IMR-90 (cell line): ENCODE measurements at regions not wholly inside any gene's neighbourhood (a gene's known extent, or its start where the extent isn't known, plus 50 kb on each side); places are given as distances from the start of the nearest gene placed in this dataset.

Experiments
- ATAC-seq: fragments of 200-7000 bp; cut with Tn5 transposase; 2 replicates; pipeline ENCODE4 v1.9.1; 2020; ENCODE audit warnings: low read depth, mild to moderate bottlenecking, moderate library complexity
- BruUV-seq: library from RNA; stranded (reverse); fragments of 400-500 nt; replicated peaks from 2 replicates; lab custom pipeline; 2021; lab: Mats Ljungman, UMichigan
- CTCF ChIA-PET: fragments of 300-600 bp; formaldehyde crosslinking; extraction: SDS; loops from one replicate; lab custom pipeline; 2021; ENCODE audit warnings: antibody characterized with exemption; lab: Yijun Ruan, JAX
- POLR2A ChIA-PET: fragments of 300-600 bp; sonication (Branson Sonifier 250); formaldehyde crosslinking; loops from one replicate; lab custom pipeline; 2022; ENCODE audit warnings: antibody characterized with exemption; ENCODE audit not compliant: unreplicated experiment; lab: Charles Lee
- DNase-seq: peaks from one replicate; pipeline ENCODE4 v3.0.0; 2013
- H2AFZ ChIP-seq: replicated peaks from 2 replicates; pipeline ENCODE3; 2013; ENCODE audit warnings: low read length, mild to moderate bottlenecking; ENCODE audit not compliant: poor library complexity
- H2AK5ac ChIP-seq: 2 replicates; pipeline ENCODE4 v1.6.1; 2013; ENCODE audit warnings: low read depth, low read length, inconsistent platforms
- H2AK9ac ChIP-seq: replicated peaks from 2 replicates; pipeline ENCODE3; 2013; ENCODE audit warnings: mild to moderate bottlenecking, low read depth, low read length, moderate library complexity; ENCODE audit not compliant: poor library complexity
- H2BK120ac ChIP-seq: 2 replicates; pipeline ENCODE4 v1.6.1; 2013; ENCODE audit warnings: low read depth, low read length, inconsistent platforms
- H2BK15ac ChIP-seq: 3 replicates; pipeline ENCODE4 v1.6.1; 2013; ENCODE audit warnings: low read depth, low read length, inconsistent platforms
- H2BK20ac ChIP-seq: 2 replicates; pipeline ENCODE4 v1.6.1; 2013; ENCODE audit warnings: low read depth, mild to moderate bottlenecking, inconsistent platforms, low read length, moderate library complexity
- H2BK5ac ChIP-seq: 2 replicates; pipeline ENCODE4 v1.6.1; 2013; ENCODE audit warnings: mild to moderate bottlenecking, low read depth, low read length, inconsistent platforms; ENCODE audit not compliant: poor library complexity, severe bottlenecking
- H3K14ac ChIP-seq: replicated peaks from 2 replicates; pipeline ENCODE4 v1.6.1; 2013; ENCODE audit warnings: low read depth, low read length, inconsistent platforms
- H3K18ac ChIP-seq: 2 replicates; pipeline ENCODE4 v1.6.1; 2013; ENCODE audit warnings: low read depth, low read length, control low read depth
- H3K23ac ChIP-seq: 2 replicates; pipeline ENCODE4 v1.6.1; 2013; ENCODE audit warnings: low read depth, low read length, inconsistent platforms
- H3K27ac ChIP-seq: 2 replicates; pipeline ENCODE4 v1.5.1; 2013; ENCODE audit warnings: mild to moderate bottlenecking, control low read depth, low read length; ENCODE audit not compliant: insufficient read depth
- H3K27me3 ChIP-seq: 2 replicates; pipeline ENCODE4 v1.6.1; 2013; ENCODE audit warnings: low read length; ENCODE audit not compliant: control insufficient read depth, insufficient read depth
- H3K36me3 ChIP-seq: 2 replicates; pipeline ENCODE4 v1.6.1; 2013; ENCODE audit warnings: low read length, mixed read lengths; ENCODE audit not compliant: control insufficient read depth, insufficient read depth
- H3K4ac ChIP-seq: 2 replicates; pipeline ENCODE4 v1.6.1; 2013; ENCODE audit warnings: low read depth, low read length, inconsistent platforms
- H3K4me1 ChIP-seq: 2 replicates; pipeline ENCODE4 v1.6.1; 2013; ENCODE audit warnings: low read length, mixed read lengths; ENCODE audit not compliant: control insufficient read depth, insufficient read depth
- H3K4me2 ChIP-seq: 2 replicates; pipeline ENCODE4 v1.6.1; 2013; ENCODE audit warnings: low read depth, mild to moderate bottlenecking, control low read depth, low read length, moderate library complexity
- H3K4me3 ChIP-seq: 2 replicates; pipeline ENCODE4 v1.5.1; 2013; ENCODE audit warnings: low read depth, mild to moderate bottlenecking, control low read depth, low read length, moderate library complexity; ENCODE audit not compliant: insufficient read depth
- H3K56ac ChIP-seq: 2 replicates; pipeline ENCODE4 v1.6.1; 2013; ENCODE audit warnings: low read length, inconsistent platforms; ENCODE audit not compliant: insufficient read depth; ENCODE audit errors: extremely low read depth
- H3K79me1 ChIP-seq, 2 experiments: 2 replicates each; pipeline ENCODE4 v1.6.1; 2013; ENCODE audit warnings: low read length in 2 of 2, inconsistent platforms in 1 of 2, low read depth in 1 of 2
- H3K9ac ChIP-seq: 2 replicates; pipeline ENCODE4 v1.6.1; 2013; ENCODE audit warnings: low read depth, low read length, control low read depth
- H3K9me1 ChIP-seq: 2 replicates; pipeline ENCODE4 v1.6.1; 2013; ENCODE audit warnings: low read length, inconsistent platforms; ENCODE audit not compliant: insufficient read depth
- H3K9me3 ChIP-seq: 2 replicates; pipeline ENCODE4 v1.6.1; 2013; ENCODE audit warnings: low read length; ENCODE audit not compliant: control insufficient read depth, insufficient read depth
- H4K20me1 ChIP-seq: 2 replicates; pipeline ENCODE4 v1.6.1; 2013; ENCODE audit warnings: low read length, inconsistent platforms; ENCODE audit not compliant: insufficient read depth
- H4K5ac ChIP-seq: 2 replicates; pipeline ENCODE4 v1.6.1; 2013; ENCODE audit warnings: mild to moderate bottlenecking, low read depth, low read length, control low read depth
- H4K8ac ChIP-seq, 2 experiments: 2 replicates each; pipeline ENCODE4 v1.6.1; 2013; ENCODE audit warnings: low read depth in 2 of 2, low read length in 2 of 2, control low read depth in 1 of 2, inconsistent platforms in 1 of 2
- H4K91ac ChIP-seq: 2 replicates; pipeline ENCODE4 v1.6.1; 2013; ENCODE audit warnings: low read depth, low read length, inconsistent platforms; ENCODE audit not compliant: insufficient read depth
- CEBPB ChIP-seq: IDR thresholded peaks from 2 replicates; pipeline ENCODE4 v1.6.1; 2012; ENCODE audit warnings: low read depth, low read length, improper control_type of control experiment
- NFE2L2 ChIP-seq: fragments of 150-350 bp; IDR thresholded peaks from 2 replicates; pipeline ENCODE4 v1.6.1; 2016; ENCODE audit warnings: low read depth, mild to moderate bottlenecking, low read length
- WGBS, 2 experiments: methylation state at CpG; one replicate each; pipeline versions ENCODE4 v1.1.5 to v1.1.7; 2013; ENCODE audit warnings: missing lambda C conversion rate in 2 of 2; ENCODE audit not compliant: insufficient read length in 1 of 2; ENCODE audit errors: extremely low coverage in 2 of 2; 5-methylcytosine and 5-hydroxymethylcytosine counted together
- dilution Hi-C: fragments of 300-500 bp; cut with HindIII; formaldehyde crosslinking; loops from one replicate; pipeline ENCODE4 v1.14.3; 2018; ENCODE audit warnings: low sequenced_read_pairs; ENCODE audit not compliant: unreplicated experiment
- in situ Hi-C: fragments of 300-500 bp; cut with MboI; formaldehyde crosslinking; loops from 3 replicates; pipeline ENCODE4 v1.14.3; 2019; ENCODE audit warnings: low sequenced_read_pairs, inconsistent platforms, mixed read lengths
- intact Hi-C: fragments of 100-400 bp; cut with micrococcal nuclease; formaldehyde crosslinking; loops from 2 replicates; pipeline ENCODE4 v1.10.0; 2022

- Histone ChIP-seq H3K4ac (no peak overlapping the region), H4K8ac (peak overlapping the region in 1 of 2 experiments; percentile 20; a peak in 1 of 4 replicates), H3K23ac (no peak overlapping the region), H2BK5ac (peak overlapping the region; percentile 6), H2AFZ (peak overlapping the region; percentile 11), H4K91ac (no peak overlapping the region), H4K20me1 (no peaks in the 10 kb centered on the region), H3K9me1 (no peaks in the 10 kb centered on the region; the same call in 1 of the 2 replicates), H2BK15ac (no peak overlapping the region), H3K18ac (no peak overlapping the region), H3K27ac (no peak overlapping the region), H2BK120ac (no peak overlapping the region), H3K9me3 (no peaks in the 10 kb centered on the region), H3K14ac (no peak overlapping the region), H2BK20ac (no peak overlapping the region), H3K9ac (no peak overlapping the region), H2AK9ac (peak overlapping the region; percentile 12), H3K4me2 (no peak overlapping the region), H2AK5ac (peak overlapping the region; percentile 8; the same call in 1 of the 2 replicates), H4K5ac (no peak overlapping the region), H3K36me3 (no peaks in the 10 kb centered on the region), H3K56ac (no peak overlapping the region), H3K4me3 (no peak overlapping the region), H3K27me3 (peaks cover 1% of the 10 kb centered on the region; the same call in 1 of the 2 replicates), H3K4me1 (peaks cover 10% of the 10 kb centered on the region), H3K79me1 (no peaks in the 10 kb centered on the region)
- ATAC-seq (peak; percentile 9; the same call in 1 of the 2 replicates), DNase-seq (no peak)
- BruUV-seq, result no TSS peak
- CTCF ChIA-PET, result no interaction called here
- in situ Hi-C loops (no loop called here), intact Hi-C loops (no loop called here), dilution Hi-C loops (no loop called here)
- POLR2A ChIA-PET, result no interaction called here
- WGBS, 2 experiments, result 78% methylated on average over 7 of the region's 10 CpGs; no CpG with 5 or more reads in 1 of the 2 experiments
- 0 out of 2 replicates have a peak, but pooled peaks have one; percentile 4 for TF ChIP-seq CEBPB
- TF ChIP-seq NFE2L2, result no peak
Measured at GRCh38 chr22:19577422-19577966, 53.3 kb upstream of the CLDN5 start.
